CD1c-positive myeloid dendritic cell (primary cell): ENCODE measurements at regions not wholly inside any gene's neighbourhood (a gene's known extent, or its start where the extent isn't known, plus 50 kb on each side); places are given as distances from the start of the nearest gene placed in this dataset.
"Not testable (repeated sequence)": the region's sequence is repeated elsewhere in the genome, so short reads cannot be mapped to it uniquely, and the experiment has no call there.

Source experiments
- DNase-seq: peaks from one replicate; pipeline ENCODE4 v3.0.0-alpha.2; 2016; ENCODE audit errors: extremely low spot score

DNA sequence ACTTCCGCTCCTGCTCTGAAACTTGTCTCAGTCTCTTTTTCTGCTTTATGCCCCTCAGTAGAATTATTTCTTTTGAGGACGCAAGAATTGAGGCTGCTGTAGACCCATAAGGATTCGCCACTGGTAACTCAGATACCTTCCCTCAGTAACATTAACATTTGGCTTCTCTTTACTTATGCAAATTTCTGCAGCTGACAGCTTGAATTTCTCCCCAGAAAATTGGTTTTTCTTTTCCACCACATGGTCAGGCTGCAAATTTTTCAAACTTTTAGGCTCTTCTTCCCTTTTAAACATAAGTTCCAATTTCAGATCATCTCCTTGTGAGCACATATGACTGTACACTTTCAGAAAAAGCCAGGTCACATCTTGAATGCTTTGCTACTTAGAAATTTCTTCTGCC lies 839.3 kb upstream of the GRIA3 start:
- DNase-seq = no peak

DNA sequence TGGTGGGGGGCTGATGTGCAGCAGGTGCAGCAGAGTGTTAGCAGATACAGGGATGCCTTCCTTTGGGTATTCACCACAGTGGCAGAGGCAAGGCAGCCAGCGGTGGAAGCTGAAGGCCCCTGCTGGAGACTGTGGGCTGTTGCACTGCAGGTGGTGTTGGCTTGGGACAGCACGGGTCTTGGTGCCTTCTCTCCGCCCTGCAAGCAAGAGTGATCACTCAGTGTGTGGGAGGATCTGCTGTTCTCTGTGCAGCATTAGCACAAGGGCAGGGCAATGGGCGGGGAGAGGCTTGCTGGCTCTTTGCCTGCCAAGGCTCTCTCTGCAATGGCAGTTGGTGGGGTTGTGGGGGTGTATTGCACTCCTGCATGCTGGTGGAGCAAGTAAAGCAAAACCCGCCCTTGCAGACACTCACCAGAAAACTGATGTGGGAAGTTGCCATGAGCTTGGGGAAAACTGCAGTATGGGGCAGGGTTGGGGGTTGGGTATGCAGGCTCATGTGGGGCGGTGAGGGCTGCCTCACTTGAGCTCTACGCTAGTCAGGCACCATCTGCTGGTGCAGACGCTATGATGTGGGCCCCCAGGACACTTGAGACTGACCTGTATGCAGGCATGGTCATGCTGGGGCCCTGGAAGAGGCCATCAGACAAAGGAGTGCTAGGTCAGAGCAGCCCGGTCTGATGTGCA lies 820.8 kb upstream of the GRIA3 start:
- DNase-seq = no peak

DNA sequence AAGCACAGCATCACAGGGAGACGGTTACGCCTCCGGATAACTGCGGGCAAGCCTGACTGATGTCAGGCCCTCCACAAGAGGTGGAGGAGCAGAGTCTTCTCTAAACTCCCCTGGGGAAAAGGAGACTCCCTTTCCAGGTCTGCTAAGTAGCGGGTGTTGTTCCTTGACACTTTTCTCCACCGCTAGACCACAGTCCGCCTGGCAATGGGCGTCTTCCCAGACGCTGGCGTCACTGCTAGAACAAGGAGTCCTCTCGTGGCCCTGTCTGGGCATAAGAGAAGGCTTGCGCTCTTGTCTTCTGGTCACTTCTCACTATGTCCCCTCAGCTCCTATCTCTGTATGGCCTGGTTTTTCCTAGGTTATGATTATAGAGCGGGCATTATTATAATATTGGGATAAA lies 808.5 kb upstream of the GRIA3 start:
- not testable (repeated sequence) for DNase-seq

DNA sequence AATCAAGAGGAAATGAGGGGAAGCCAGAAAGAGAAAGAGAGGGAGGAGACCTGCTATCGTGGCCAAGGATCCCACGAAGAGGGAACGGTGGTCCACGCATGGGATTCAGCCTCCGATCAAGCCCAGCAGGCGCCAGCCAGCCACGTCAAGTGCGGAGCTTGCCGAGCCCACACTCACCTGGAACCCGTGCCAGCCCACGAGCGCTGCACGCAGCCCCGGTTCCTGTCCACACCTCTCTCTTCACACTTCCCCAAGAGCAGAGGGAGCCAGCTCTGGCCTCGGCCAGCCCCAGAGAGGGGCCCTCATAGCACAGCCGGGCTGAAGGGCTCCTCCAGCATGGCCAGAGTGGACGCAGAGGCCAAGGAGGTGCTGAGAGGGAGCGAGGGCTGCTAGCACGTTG lies 795.1 kb upstream of the GRIA3 start:
- no peak for DNase-seq

DNA sequence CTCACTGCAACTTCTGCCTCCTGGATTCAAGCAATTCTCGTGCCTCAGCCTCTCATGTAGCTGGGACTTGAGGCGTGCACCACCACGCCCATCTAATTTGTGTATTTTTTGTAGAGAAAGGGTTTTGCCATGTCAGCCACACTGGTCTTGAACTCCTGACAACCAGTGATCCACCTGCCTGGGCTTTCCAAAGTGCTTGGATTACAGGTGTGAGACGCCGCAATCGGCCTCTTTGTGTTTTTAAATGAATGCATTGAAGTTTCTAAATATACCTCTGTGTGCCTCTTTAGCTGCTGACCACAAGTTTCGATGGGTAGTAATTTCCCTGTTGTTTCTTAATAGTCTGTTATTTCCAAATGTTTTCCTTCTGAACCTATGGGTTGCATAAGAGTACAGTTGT lies 765.3 kb upstream of the GRIA3 start:
- DNase-seq = no peak

DNA sequence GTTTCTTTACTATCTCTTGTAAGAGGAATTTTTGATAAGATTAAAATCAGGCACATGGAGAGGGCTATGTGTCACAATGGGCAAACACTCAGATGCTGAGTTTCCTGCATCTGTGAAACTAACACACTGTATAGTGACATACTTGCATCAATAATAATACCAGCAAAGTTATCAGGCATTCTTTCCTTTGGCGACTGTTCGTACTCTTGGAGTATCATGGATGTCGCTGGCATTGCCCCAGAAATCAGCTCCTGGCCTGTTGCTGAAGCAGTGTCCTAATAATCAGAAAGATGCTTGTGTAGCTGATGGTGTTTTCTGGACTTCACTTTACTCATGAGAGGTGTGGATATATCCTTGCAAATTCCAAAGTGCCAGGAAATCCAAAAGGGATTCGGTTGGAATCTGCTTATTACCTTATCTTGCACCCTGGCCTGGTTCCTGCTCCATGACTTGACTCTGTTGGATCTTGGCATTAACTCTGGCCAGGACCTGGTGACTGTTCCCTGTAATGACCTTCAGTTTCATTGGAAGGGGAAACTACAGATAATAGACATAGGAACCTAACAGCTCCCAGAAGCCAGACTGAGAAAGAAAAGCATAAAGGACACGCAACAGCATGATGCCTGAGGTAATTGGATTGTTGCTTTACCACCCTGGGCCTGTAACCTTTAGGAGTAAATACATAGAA lies 762.5 kb upstream of the GRIA3 start:
- DNase-seq = no peak

DNA sequence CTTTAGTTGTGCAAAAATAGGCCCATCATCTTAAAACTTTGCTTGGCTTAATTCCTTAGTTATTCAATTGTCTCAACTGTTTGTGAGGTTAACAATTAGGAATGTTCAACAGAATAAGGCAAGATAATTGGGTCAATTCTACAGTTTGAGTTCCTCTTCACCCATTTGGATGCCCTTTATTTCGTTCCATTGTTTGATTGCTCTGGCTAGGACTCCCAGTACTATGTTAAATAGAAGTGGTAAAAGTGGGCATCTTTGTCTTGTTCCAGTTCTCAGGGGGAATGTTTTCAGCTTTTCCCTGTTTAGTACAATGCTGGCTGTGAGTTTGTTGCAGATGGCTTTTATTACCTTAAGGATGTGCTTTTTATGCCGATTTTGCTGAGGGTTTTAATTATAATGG lies 761.5 kb upstream of the GRIA3 start:
- DNase-seq = no peak

DNA sequence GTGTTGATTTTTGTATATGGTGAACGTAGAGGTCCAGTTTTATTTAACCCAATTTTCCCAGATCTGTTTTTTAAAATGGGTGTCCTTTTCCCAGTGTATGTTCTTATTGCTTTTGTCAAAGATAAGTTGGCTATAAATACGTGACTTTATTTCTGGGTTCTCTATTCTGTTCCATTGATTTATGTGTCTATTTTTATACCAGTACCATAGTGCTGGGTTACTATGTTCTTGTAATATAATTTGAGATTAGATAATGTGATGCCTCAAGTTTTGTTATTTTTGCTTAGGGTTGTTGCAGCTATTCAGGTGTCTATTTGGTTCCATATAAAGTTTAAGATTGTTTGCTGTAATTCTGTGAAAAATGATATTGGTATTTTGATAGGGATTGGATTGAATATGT lies 749.1 kb upstream of the GRIA3 start:
- no peak for DNase-seq

DNA sequence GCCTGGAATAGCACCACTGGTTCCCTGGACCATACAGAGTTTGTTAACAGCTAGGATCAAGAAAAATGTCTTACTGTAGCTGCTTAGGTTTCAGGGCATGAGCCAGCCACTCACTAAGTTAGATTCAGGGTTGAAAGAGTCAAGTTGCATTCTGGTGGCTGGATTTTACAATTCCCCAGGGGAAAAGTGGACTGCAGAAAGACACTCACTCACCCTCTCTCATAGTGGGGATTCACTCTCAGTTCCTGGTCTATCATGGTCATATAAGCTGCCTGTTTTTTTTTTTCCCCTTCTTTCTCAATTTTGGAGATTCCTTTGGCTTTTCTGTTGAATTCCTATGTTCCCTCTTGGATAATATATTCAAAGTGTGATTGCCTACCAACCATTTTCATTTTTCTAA lies 744.2 kb upstream of the GRIA3 start:
- no peak for DNase-seq

DNA sequence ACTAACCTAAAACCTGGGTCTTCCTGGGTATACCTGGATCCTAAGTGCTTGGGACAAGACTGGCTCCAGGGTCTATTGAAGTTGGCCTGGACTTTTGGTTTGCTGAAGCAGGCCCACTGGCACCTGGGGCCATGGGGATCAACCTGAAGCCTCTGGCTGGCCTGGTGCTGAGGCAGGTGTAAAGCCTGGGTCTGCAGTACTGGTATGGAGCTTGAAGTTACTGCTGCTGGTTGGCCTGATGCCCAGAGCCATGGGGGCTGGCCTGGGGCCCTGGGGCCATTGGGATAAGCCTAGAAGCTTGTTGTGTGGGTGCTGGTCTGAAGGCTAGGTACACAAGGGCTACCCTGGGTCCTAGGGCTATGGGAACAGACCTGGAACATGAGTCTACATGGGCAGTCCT lies 743.2 kb upstream of the GRIA3 start:
- no peak for DNase-seq

DNA sequence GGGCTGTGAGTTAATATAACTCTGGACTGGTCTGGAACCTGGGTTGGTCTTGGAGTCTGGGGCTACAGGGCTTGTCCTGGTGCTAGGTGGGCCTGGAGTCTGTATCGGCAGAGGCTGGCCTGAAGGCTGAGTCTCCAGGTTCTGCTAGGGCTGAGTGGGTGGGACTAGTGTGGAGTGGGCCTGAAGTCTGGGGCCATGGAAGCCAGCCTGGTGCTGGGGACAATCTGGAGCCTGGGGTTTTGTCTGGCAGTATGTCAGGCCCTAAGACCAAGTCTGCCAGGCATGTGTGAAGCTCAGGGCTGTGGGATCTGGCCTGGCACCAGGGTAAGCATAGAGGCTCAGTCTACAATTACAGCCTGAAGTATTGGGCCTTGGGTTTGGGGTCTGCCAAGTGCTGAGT lies 742.6 kb upstream of the GRIA3 start:
- DNase-seq = no peak

DNA sequence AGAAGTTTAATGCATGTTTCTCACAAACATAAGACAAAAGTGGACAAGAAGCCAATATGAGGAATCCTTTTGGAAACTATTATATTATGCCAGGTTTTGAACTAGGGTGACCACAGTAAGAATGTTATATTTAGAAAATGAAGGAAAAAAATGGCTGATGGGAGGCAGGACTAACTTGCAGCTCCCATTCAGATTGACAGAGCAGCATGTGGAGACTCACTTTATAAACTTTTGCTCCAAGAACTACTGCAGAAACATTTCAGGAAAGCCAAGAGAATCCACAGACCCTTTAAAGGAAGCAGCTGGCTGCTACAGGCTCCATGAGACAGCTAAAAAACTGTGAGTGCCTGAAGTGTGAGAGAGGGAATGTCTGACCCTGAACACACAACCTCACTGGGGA lies 738.6 kb upstream of the GRIA3 start:
- DNase-seq = no peak

DNA sequence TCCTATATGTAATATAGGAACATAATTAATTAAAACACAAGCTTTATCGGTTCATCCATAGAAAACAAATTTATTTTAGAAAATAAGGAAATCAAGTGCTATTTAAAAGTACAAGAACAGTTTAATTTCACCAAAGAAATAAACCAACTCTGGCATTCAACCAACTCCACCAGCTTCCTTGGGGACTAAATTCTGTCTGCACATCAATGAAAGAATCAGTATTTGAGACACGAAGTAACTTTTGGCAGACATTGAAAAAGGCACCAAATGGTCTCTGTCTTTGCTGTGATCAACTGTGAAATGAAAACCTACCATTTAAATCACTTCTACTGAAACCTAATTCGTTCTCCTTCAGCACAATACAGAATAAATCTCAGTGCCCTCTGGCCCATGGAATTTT lies 719.7 kb upstream of the GRIA3 start:
- DNase-seq = no peak

DNA sequence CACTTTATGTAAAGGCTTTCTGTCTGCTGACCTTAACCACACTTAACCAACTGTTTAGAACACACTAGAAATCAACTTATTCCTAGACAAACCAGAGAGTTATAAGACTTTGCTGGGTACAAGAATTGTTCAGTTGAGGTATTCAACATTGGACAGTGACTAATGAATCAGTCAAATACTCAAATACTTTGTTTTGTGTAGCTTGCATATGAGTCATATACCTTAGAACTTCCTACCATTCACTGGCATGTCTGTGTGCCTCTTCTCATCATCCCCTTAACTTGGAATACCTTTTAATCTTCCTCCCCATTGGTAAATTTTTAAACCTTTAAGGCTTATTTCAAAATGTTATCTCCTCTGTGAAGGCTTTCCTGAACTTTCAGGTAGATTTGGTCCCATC lies 708.8 kb upstream of the GRIA3 start:
- no peak for DNase-seq

DNA sequence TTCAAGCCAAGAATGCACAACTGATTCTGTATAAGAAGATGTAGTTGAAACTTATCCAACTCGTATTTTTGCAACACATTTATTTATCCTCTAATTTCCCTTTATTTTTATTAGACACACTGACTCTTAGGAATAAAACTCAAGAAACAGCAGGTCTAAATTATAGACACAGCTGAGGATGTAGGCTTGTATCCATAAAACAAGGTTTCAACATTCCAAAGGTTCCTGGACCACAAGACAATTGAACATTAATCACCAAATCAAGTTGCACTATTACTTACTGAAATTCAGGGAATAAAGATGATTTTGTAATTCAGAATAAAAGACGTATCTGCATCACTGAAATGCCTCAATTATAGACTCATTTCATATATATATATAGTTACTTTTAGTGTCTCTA lies 683.5 kb upstream of the GRIA3 start:
- no peak for DNase-seq

DNA sequence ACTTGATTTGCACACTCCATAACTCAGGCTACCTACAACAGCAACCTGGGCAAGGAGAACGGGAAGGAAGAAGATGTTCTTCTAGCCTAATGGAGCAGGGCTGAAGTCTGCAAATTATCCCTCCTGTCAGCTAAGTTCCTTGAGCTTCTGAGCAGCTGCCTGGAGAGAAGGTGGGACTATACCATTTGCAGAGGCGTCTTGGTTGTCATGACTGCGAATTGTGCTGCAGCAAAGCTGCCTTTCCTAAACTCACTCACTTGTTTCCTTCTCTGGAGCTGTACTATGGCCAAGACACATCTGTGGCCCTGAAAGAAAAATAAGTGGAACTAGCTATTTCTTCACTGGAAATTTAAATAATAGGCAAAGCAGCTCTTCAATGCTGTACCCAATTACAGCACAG lies 682.4 kb upstream of the GRIA3 start:
- DNase-seq = no peak

DNA sequence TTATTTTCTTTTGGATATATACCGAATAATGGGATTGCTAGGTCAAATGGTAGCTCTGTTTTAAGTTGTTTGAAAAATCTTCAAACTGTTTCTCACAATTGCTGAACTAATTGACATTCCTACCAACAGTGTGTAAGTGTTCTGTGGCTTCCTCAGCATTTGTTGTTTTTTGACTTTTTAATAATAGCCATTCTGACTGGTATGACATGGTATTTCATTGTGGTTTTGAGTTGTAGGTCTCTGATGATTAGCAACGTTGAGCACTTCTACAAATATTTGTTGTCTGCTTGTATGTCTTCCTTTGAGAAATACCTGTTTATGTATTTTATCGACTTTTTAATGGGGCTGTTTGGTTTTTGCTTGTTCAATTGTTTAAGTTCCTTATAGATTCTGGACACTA lies 680.1 kb upstream of the GRIA3 start:
- no peak for DNase-seq

DNA sequence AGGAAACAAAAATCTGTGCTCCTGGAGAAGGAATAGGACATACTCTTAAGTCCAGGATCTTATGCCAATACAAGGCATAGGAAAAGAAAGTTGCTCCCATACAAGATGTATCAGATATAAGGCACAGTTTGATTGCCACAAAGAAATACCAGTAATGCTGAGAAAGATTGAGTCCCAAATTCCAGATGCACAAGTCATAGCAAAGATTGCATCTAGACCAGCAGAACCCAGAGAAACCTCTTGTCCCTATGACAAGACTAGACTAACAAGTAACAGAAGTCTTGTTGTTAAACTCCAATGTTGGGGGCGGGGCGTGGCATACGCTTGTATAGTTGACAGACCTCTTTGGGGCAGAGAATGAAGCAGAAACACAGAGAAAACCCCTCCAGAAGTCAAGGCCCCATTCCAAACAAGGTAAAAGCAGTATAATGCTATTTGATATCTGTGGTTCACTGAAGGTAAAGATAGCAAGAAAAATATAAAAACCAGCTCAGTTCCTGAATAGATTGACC lies 671.5 kb upstream of the GRIA3 start:
- DNase-seq = no peak

DNA sequence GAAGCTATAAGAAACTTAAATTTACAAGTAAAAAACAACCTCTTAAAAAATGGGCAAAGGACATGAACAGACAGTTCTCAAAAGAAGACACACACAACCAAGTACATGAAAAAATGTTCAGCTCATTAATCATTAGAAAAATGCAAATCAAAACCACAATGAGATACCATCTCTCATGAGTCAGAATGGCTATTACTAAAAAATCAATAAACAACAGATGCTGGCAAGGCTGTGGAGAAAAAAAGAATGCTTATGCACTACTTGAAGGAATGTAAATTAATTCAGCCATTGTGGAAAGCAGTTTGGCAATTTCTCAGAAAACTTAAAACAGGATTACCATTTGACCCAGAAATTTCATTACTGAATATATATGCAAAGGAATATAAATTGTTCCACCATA lies 666.3 kb upstream of the GRIA3 start:
- DNase-seq = no peak

DNA sequence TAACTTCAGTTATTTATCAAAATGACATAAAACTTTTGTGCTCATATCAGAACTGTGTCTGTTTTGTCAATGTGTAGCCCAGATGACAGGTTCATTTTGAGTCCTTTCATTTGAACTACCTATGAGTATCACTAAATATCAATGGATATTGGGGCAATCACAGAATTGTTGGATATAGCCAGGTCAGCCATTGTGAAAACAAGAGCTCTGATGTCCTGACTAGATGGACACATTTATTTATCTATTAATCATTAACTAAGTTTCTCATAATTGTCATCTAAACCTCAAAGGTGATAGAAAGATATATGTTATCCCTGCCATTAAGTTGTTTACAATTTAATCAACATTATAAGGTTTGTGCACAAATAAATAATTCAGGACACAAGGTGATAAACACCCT lies 638.3 kb upstream of the GRIA3 start:
- DNase-seq = no peak

DNA sequence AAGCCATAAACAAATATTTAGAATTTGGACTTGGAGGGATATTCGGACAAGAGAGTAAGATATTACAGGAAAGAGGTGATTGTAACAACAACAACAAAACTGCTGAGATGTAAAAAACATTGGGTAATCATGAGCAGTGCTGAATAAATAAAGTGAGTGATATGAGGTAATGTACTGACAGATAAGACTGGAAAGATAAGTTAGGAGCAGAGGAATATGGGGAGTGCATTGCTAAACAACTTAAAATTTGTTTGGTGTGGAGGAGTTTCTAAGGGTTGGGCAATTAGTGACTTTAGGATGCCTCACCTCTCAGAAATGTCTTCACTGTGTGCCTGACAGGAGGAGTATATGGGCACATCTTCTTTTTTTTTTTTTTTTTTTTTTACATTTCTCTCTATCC lies 637.8 kb upstream of the GRIA3 start:
- DNase-seq = no peak

DNA sequence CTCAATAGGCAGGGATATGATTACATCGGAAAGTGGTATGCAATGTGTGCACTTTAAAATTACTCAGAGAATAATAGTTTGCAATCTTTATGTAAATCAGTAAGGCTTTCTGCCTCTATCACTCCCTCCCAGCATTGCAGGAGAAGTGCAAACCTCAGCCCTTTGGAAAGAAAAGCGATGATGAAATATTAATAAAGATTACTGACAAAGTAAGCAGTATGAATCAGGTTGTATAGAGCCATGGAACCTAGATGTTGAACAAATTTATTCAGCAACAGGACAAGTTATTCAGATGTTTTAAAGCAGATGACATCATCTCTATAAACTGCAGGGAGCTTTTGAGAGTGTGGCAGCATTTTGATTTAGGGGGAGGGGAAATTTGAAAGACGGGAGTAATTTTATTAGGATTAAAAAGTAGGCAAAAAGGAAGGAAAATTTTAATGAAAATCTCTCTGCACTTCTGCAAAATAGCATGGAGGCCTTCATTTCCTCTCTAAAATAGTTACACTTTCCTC lies 631.7 kb upstream of the GRIA3 start:
- DNase-seq = no peak

DNA sequence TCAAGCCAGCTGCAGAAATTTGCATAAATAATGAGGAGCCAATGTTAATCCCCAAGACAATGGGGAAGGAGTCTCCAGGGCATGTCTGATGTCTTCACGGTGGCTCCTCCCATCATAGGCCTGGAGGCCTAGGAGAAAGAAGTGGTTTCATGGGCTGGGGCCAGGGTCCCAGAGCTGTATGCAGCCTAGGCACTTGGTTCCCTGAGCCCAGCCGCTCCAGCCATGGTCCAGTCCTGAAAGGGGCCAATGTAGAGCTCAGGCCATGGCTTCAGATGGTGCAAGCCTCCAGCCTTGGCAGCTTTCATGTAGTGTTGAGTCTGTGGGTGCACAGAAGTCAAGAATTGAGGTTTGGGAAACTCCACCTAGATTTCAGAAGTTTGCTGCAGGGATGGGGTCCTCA lies 628.2 kb upstream of the GRIA3 start:
- no peak for DNase-seq

DNA sequence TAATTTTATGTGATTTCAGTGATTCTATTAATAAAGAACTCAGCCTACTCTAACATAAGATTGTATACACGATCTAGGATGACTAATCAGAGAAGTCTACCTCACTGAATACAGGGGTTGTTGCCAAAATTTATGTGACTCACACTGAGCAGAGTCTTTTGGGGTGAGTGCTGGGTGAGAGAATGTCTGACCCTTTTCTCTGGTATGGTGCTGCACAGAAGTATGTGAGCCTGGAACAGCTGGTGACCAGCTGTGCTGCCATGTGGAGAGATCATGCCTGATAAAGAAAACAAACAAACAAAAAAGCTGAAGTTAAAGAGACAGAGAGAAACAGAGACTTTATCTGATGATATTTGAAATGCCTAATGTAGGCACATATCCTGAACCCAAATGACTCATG lies 618.1 kb upstream of the GRIA3 start:
- DNase-seq = no peak
